Liver (tissue), 8 donors: ENCODE measurements at regions not wholly inside any gene's neighbourhood (a gene's known extent, or its start where the extent isn't known, plus 50 kb on each side); places are given as distances from the start of the nearest gene placed in this dataset.

Experiments used
- DNase-seq: peaks from one replicate; pipeline ENCODE4 v3.0.0-alpha.2; 2017; ENCODE audit warnings: low spot score
- H3K27ac ChIP-seq, 2 donors: one replicate each; pipeline ENCODE4 v1.7.0; 2013; ENCODE audit warnings: inconsistent platforms in 2 of 2, low read length in 2 of 2, control low read depth in 1 of 2, low read depth in 1 of 2, mild to moderate bottlenecking in 1 of 2
- H3K27me3 ChIP-seq, 4 donors: one replicate each; pipeline versions ENCODE4 v1.6.1 to v1.7.0; 2013; ENCODE audit warnings: low read length in 3 of 4, inconsistent platforms in 1 of 4, mild to moderate bottlenecking in 1 of 4, moderate library complexity in 1 of 4; ENCODE audit not compliant: control insufficient read depth in 4 of 4, insufficient read depth in 4 of 4
- H3K36me3 ChIP-seq, 4 donors: one replicate each; pipeline versions ENCODE4 v1.6.1 to v1.7.0; 2013; ENCODE audit warnings: low read length in 3 of 4, mild to moderate bottlenecking in 3 of 4, low read depth in 1 of 4, moderate library complexity in 1 of 4; ENCODE audit not compliant: control insufficient read depth in 4 of 4, insufficient read depth in 3 of 4
- H3K4me1 ChIP-seq, 4 donors: one replicate each; pipeline versions ENCODE4 v1.6.1 to v1.7.0; 2013; ENCODE audit warnings: low read length in 3 of 4, mild to moderate bottlenecking in 3 of 4, moderate library complexity in 1 of 4; ENCODE audit not compliant: control insufficient read depth in 4 of 4, insufficient read depth in 4 of 4
- H3K4me3 ChIP-seq, 3 donors: one replicate each; pipeline versions ENCODE4 v1.6.1 to v1.7.0; 2013; ENCODE audit warnings: low read length in 3 of 3, control low read depth in 1 of 3, low read depth in 1 of 3, mild to moderate bottlenecking in 1 of 3
- H3K9ac ChIP-seq, 2 donors: one replicate each; pipeline ENCODE4 v1.7.0; 2013; ENCODE audit warnings: low read length in 2 of 2, mild to moderate bottlenecking in 2 of 2, moderate library complexity in 2 of 2, control low read depth in 1 of 2, low read depth in 1 of 2
- H3K9me3 ChIP-seq, 4 donors: one replicate each; pipeline versions ENCODE4 v1.6.1 to v1.7.0; 2013; ENCODE audit warnings: low read length in 3 of 4; ENCODE audit not compliant: control insufficient read depth in 4 of 4
- CTCF ChIP-seq: fragments of 150-350 bp; IDR thresholded peaks from 2 replicates; pipeline ENCODE4 v1.5.1; 2017; ENCODE audit warnings: improper control_type of control experiment, low read depth, low read length; ENCODE audit not compliant: missing input control
- EGR1 ChIP-seq, 2 donors: IDR thresholded peaks; 2 replicates each; pipeline ENCODE4 v1.6.1; 2016 to 2018; ENCODE audit warnings: antibody characterized with exemption in 2 of 2, low read depth in 2 of 2
- FOXA2 ChIP-seq: IDR thresholded peaks from 2 replicates; pipeline ENCODE4 v1.6.1; 2016; ENCODE audit warnings: antibody characterized with exemption
- HNF4A ChIP-seq, 2 donors: conservative IDR thresholded peaks; 2 replicates each; pipeline ENCODE4 v1.6.1; 2016; ENCODE audit warnings: antibody characterized with exemption in 2 of 2, mild to moderate bottlenecking in 2 of 2
- HNF4G ChIP-seq: IDR thresholded peaks from 2 replicates; pipeline ENCODE4 v1.6.1; 2016; ENCODE audit warnings: antibody characterized with exemption
- JUND ChIP-seq, 2 donors: IDR thresholded peaks; 2 replicates each; pipeline ENCODE4 v1.6.1; 2016; ENCODE audit warnings: antibody characterized with exemption in 2 of 2
- MAX ChIP-seq: IDR thresholded peaks from 2 replicates; pipeline ENCODE4 v1.6.1; 2016; ENCODE audit warnings: antibody characterized with exemption
- RAD21 ChIP-seq, 2 donors: IDR thresholded peaks; 2 replicates each; pipeline ENCODE4 v1.6.1; 2016; ENCODE audit warnings: antibody characterized with exemption in 2 of 2, mild to moderate bottlenecking in 2 of 2
- REST ChIP-seq: IDR thresholded peaks from 2 replicates; pipeline ENCODE4 v1.6.1; 2016; ENCODE audit warnings: antibody characterized with exemption, mild to moderate bottlenecking
- RXRA ChIP-seq, 2 donors: IDR thresholded peaks; 2 replicates each; pipeline ENCODE4 v1.6.1; 2017 to 2018; ENCODE audit warnings: antibody characterized with exemption in 2 of 2, mild to moderate bottlenecking in 1 of 2
- SP1 ChIP-seq: IDR thresholded peaks from 2 replicates; pipeline ENCODE4 v1.6.1; 2018; ENCODE audit warnings: antibody characterized with exemption, mild to moderate bottlenecking
- YY1 ChIP-seq: IDR thresholded peaks from 2 replicates; pipeline ENCODE4 v1.6.1; 2016; ENCODE audit warnings: antibody characterized with exemption, mild to moderate bottlenecking
- ZBTB33 ChIP-seq: IDR thresholded peaks from 2 replicates; pipeline ENCODE4 v1.6.1; 2016; ENCODE audit warnings: antibody characterized with exemption
- WGBS: extraction: QIAGEN DNeasy Blood & Tissue Kit; methylation state at CpG from one replicate; pipeline ENCODE4 v1.1.7; 2013; 5-methylcytosine and 5-hydroxymethylcytosine counted together
- TF ChIP-seq, protein P1 (sequence below): IDR thresholded peaks from 2 replicates; pipeline ENCODE4 v1.6.1; 2016; ENCODE audit warnings: antibody characterized with exemption
- donor health status: healthy.
- donor health status: healthy.
- donor health status: healthy.
- donor health status: healthy.
- donor health status: healthy.

GRCh38 chr1:14517841-14518180, 80.7 kb upstream of the KAZN start:
- Histone ChIP-seq H3K9ac (no peak overlapping the region), H3K27ac (no peak overlapping the region), H3K4me1 (no peaks in the 10 kb centered on the region), H3K4me3 (no peak overlapping the region), H3K36me3 (no peaks in the 10 kb centered on the region), H3K9me3 (no peaks in the 10 kb centered on the region), H3K27me3 (peaks cover 0 to 3% (median 0%) of the 10 kb centered on the region in 4 donors)
- no peak for DNase-seq
- 71% methylated on average over 1 of the region's 1 CpG for WGBS
- TF ChIP-seq, protein P1, sequence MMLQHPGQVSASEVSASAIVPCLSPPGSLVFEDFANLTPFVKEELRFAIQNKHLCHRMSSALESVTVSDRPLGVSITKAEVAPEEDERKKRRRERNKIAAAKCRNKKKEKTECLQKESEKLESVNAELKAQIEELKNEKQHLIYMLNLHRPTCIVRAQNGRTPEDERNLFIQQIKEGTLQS: no peak
- no peak for TF ChIP-seq HNF4A (conservative IDR thresholded peaks at IDR 0.05)
- TF ChIP-seq MAX: no peak
- no peak for TF ChIP-seq HNF4G
- no peak for TF ChIP-seq EGR1 (IDR thresholded peaks at IDR 0.05; ENCODE audit: low read depth in 2 of 2)
- TF ChIP-seq RAD21 (IDR thresholded peaks at IDR 0.05): no peak
- no peak for TF ChIP-seq FOXA2
- TF ChIP-seq ZBTB33: no peak
- no peak for TF ChIP-seq CTCF

GRCh38 chr1:14519976-14520375, 78.5 kb upstream of the KAZN start:
- WGBS: 74% methylated on average over 5 of the region's 5 CpGs
- Histone ChIP-seq H3K36me3 (no peaks in the 10 kb centered on the region), H3K4me1 (no peaks in the 10 kb centered on the region), H3K9me3 (no peaks in the 10 kb centered on the region), H3K27ac (no peak overlapping the region), H3K27me3 (peaks cover 0 to 5% (median 0%) of the 10 kb centered on the region in 4 donors), H3K4me3 (no peak overlapping the region), H3K9ac (no peak overlapping the region)
- no peak for DNase-seq
- TF ChIP-seq HNF4G (no peak), YY1 (no peak), JUND (IDR thresholded peaks at IDR 0.05) (no peak), MAX (no peak), FOXA2 (no peak), SP1 (no peak), REST (no peak), RXRA (IDR thresholded peaks at IDR 0.05) (no peak), HNF4A (conservative IDR thresholded peaks at IDR 0.05) (no peak)
